ENCODE measurements at regions not wholly inside any gene's neighbourhood (a gene's known extent, or its start where the extent isn't known, plus 50 kb on each side); places are given as distances from the start of the nearest gene placed in this dataset.
A peak's percentile ranks its signal among the peaks of the same experiment; 100 is the strongest.

- TF ChIP-seq, protein P1, sequence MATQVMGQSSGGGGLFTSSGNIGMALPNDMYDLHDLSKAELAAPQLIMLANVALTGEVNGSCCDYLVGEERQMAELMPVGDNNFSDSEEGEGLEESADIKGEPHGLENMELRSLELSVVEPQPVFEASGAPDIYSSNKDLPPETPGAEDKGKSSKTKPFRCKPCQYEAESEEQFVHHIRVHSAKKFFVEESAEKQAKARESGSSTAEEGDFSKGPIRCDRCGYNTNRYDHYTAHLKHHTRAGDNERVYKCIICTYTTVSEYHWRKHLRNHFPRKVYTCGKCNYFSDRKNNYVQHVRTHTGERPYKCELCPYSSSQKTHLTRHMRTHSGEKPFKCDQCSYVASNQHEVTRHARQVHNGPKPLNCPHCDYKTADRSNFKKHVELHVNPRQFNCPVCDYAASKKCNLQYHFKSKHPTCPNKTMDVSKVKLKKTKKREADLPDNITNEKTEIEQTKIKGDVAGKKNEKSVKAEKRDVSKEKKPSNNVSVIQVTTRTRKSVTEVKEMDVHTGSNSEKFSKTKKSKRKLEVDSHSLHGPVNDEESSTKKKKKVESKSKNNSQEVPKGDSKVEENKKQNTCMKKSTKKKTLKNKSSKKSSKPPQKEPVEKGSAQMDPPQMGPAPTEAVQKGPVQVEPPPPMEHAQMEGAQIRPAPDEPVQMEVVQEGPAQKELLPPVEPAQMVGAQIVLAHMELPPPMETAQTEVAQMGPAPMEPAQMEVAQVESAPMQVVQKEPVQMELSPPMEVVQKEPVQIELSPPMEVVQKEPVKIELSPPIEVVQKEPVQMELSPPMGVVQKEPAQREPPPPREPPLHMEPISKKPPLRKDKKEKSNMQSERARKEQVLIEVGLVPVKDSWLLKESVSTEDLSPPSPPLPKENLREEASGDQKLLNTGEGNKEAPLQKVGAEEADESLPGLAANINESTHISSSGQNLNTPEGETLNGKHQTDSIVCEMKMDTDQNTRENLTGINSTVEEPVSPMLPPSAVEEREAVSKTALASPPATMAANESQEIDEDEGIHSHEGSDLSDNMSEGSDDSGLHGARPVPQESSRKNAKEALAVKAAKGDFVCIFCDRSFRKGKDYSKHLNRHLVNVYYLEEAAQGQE (IDR thresholded peaks at IDR 0.05; ENCODE audit: unreplicated experiment): no peak
Observed at GRCh38 chr2:71997843-71998242, 149.8 kb downstream of the CYP26B1 start (continued).

DNA sequence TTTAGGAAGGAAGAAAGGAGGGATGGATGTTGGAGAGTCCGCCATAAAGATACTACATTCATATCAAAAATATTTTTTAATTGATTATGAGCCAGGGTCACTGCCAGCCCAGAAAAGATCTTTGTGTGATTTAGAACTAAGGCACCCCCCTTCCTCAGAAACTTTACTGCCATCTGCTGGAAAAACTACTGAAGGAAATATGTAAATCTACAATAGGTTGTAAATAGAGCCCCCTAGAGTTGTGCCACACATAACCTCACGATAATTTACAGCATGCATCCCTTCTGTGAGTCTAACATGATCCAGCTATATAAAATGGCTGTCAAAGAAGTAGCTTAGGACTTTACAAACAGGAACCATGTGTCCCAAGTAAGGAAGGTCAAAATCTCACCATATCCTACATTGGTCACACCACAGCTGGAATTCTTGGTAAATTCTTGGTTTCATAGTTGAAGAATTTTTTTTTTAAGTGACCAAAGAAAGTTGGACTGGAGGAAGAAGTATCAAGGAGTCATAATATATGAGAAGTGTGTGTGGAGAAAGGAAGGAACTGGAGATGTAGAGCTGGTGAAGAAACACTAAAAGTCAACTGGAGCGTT lies 152.5 kb downstream of the CYP26B1 start:
- H3K9me2 ChIP-seq (ENCODE audit: insufficient read depth): peaks cover 6% of the 10 kb centered on the region; the same call in 1 of the 2 replicates
- H3F3A ChIP-seq (replicated peaks; ENCODE audit: low read depth): no peaks in the 10 kb centered on the region
- no peaks in the 10 kb centered on the region for H3K27me3 ChIP-seq (ENCODE audit: insufficient read depth)
- DNase-seq (ENCODE audit: low spot score): peak; percentile 55
- H3K27ac ChIP-seq (ENCODE audit: low read depth): no peak overlapping the region
- H2AFZ ChIP-seq: no peak overlapping the region
- H3K9me3 Mint-ChIP-seq: no peaks in the 10 kb centered on the region
- H3K4me3 ChIP-seq: no peak overlapping the region
- TF ChIP-seq POLR2AphosphoS5 (IDR thresholded peaks at IDR 0.05; ENCODE audit: low read depth): no peak
- TF ChIP-seq ZNF331 (CRISPR knock-in tag; IDR thresholded peaks at IDR 0.05; ENCODE audit: low read depth): no peak
- TF ChIP-seq, protein P1 (IDR thresholded peaks at IDR 0.05; ENCODE audit: unreplicated experiment): no peak
- TF ChIP-seq CTCF (conservative IDR thresholded peaks at IDR 0.05; ENCODE audit: low read depth in 2 of 2): peak; percentile 67 to 68
- no peak for TF ChIP-seq ETS1 (IDR thresholded peaks at IDR 0.05)
- H3K4me2 ChIP-seq: no peak overlapping the region
- H3K79me2 ChIP-seq (replicated peaks; ENCODE audit: insufficient read depth): no peaks in the 10 kb centered on the region
- no peaks in the 10 kb centered on the region for H3K4me1 ChIP-seq (ENCODE audit: insufficient read depth)
- H3K4me3 Mint-ChIP-seq: no peak overlapping the region
- H3K27ac Mint-ChIP-seq: no peak overlapping the region
- no peaks in the 10 kb centered on the region for H3K27me3 Mint-ChIP-seq (ENCODE audit: insufficient read depth, low read depth, poor library complexity)
- H3K36me3 ChIP-seq (ENCODE audit: insufficient read depth): no peaks in the 10 kb centered on the region
- H3K36me3 Mint-ChIP-seq (ENCODE audit: low read depth): no peaks in the 10 kb centered on the region
- no peaks in the 10 kb centered on the region for H4K20me1 ChIP-seq (replicated peaks; ENCODE audit: insufficient read depth)
- ATAC-seq: peak; percentile 53
- peaks cover 14% of the 10 kb centered on the region for H3K4me1 Mint-ChIP-seq
